Lung microvascular endothelial cell (primary cell): ENCODE measurements at regions not wholly inside any gene's neighbourhood (a gene's known extent, or its start where the extent isn't known, plus 50 kb on each side); places are given as distances from the start of the nearest gene placed in this dataset.

ENCODE experiments used
- DNase-seq, 2 donors: peaks; one replicate each; pipeline versions ENCODE4 v3.0.0 to v3.0.0-alpha.2; 2010; ENCODE audit warnings: low read depth in 2 of 2

- peak; percentile 38 to 65 for DNase-seq
These were observed 50.7 kb upstream of the PAIP2B start for GRCh38 chr2:71277536-71278103.

- no peak for DNase-seq
These were observed 50.2 kb upstream of the PAIP2B start for GRCh38 chr2:71277147-71277475.

- DNase-seq = peak; percentile 83 to 86
These were observed 49.6 kb upstream of the PAIP2B start for GRCh38 chr2:71276311-71277146.
